OCI-LY3 (cell line): ENCODE measurements at regions not wholly inside any gene's neighbourhood (a gene's known extent, or its start where the extent isn't known, plus 50 kb on each side); places are given as distances from the start of the nearest gene placed in this dataset.

Experiments
- H2AFZ ChIP-seq: fragments of 200-600, 300-600 bp; shearing (Covaris generic); 2 replicates; pipeline ENCODE4 v1.6.0; 2014; ENCODE audit warnings: antibody characterized with exemption, low read depth, low read length
- H3K27ac ChIP-seq: fragments of 200-600, 300-600 bp; sonication (generic); 2 replicates; pipeline ENCODE4 v1.5.1; 2014; ENCODE audit warnings: mild to moderate bottlenecking, low read length, moderate library complexity, mixed read lengths
- H3K27me3 ChIP-seq: fragments of 200-600, 300-600 bp; sonication (generic); 2 replicates; pipeline ENCODE4 v1.6.1; 2014; ENCODE audit warnings: low read depth, low read length, mixed read lengths
- H3K36me3 ChIP-seq: fragments of 200-600, 300-600 bp; sonication (generic); replicated peaks from 2 replicates; pipeline ENCODE3; 2014; ENCODE audit warnings: low read depth, low read length, mixed read lengths
- H3K4me1 ChIP-seq: fragments of 300-600, 200-600 bp; sonication (generic); 2 replicates; pipeline ENCODE4 v1.6.1; 2014; ENCODE audit warnings: low read length, mixed read lengths
- H3K4me2 ChIP-seq: fragments of 200-600, 300-600 bp; sonication (generic); 2 replicates; pipeline ENCODE4 v1.6.1; 2014; ENCODE audit warnings: low read length, mixed read lengths
- H3K4me3 ChIP-seq: fragments of 300-600, 200-600 bp; sonication (generic); 2 replicates; pipeline ENCODE4 v1.5.1; 2014; ENCODE audit warnings: antibody characterized with exemption, mild to moderate bottlenecking, low read length, moderate library complexity
- H3K79me2 ChIP-seq: fragments of 300-600, 200-600 bp; shearing (Covaris generic); 2 replicates; pipeline ENCODE4 v1.6.1; 2014; ENCODE audit warnings: mild to moderate bottlenecking, low read length, mixed read lengths
- H3K9ac ChIP-seq: fragments of 300-600, 200-600 bp; shearing (Covaris generic); 2 replicates; pipeline ENCODE4 v1.6.0; 2014; ENCODE audit warnings: mild to moderate bottlenecking, low read length, moderate library complexity
- H3K9me3 ChIP-seq: fragments of 200-600, 300-600 bp; shearing (Covaris generic); 2 replicates; pipeline ENCODE4 v1.6.1; 2014; ENCODE audit warnings: low read length, mixed read lengths; ENCODE audit not compliant: insufficient read depth
- H4K20me1 ChIP-seq: fragments of 200-600, 300-600 bp; sonication (generic); 2 replicates; pipeline ENCODE4 v1.6.1; 2016; ENCODE audit warnings: low read length, mixed read lengths; ENCODE audit not compliant: insufficient read depth
- CTCF ChIP-seq: fragments of 200-600, 300-600 bp; sonication (generic); IDR thresholded peaks from 2 replicates; pipeline ENCODE4 v1.5.1; 2014; ENCODE audit warnings: antibody characterized with exemption, low read length, low read depth
- EZH2phosphoT487 ChIP-seq: fragments of 200-600 bp; shearing (Covaris generic); IDR thresholded peaks from 2 replicates; pipeline ENCODE4 v1.6.1; 2018; ENCODE audit warnings: antibody characterized with exemption, mixed run types, low read depth

DNA sequence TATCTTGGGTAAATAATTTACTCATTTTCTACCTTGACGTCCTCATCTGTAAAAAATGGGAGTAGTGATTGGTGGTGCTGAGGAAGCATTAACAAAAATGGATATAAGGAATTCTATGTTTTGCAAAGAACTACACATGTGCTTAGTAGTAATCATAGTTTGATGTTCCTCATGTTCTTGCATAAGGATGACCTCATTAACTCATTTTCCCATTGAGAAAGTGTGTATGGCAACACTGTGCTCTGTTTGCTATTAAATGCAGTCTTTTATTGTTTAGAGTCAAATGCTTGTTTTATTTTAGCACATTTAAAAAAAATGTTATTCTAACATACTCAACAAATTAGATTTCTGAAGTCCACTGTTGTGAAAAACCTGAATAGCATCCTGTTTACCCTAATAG is 211.2 kb upstream of the RSPO3 start:
- TF ChIP-seq CTCF (no peak), EZH2phosphoT487 (no peak)
- Histone ChIP-seq H3K9me3 (no peaks in the 10 kb centered on the region), H3K79me2 (no peaks in the 10 kb centered on the region), H4K20me1 (no peaks in the 10 kb centered on the region), H3K4me2 (no peak overlapping the region), H3K9ac (no peak overlapping the region), H3K4me3 (no peak overlapping the region), H2AFZ (no peak overlapping the region), H3K4me1 (no peaks in the 10 kb centered on the region), H3K27ac (no peak overlapping the region), H3K27me3 (no peaks in the 10 kb centered on the region), H3K36me3 (no peaks in the 10 kb centered on the region)

GRCh38 chr6:126907996-126908395 is 210.5 kb upstream of the RSPO3 start:
- no peaks in the 10 kb centered on the region for H3K4me1 ChIP-seq
- no peaks in the 10 kb centered on the region for H3K79me2 ChIP-seq
- H3K9me3 ChIP-seq: no peaks in the 10 kb centered on the region
- H3K27me3 ChIP-seq: no peaks in the 10 kb centered on the region
- H3K36me3 ChIP-seq: no peaks in the 10 kb centered on the region
- no peak overlapping the region for H2AFZ ChIP-seq
- TF ChIP-seq CTCF (no peak), EZH2phosphoT487 (no peak)
- H3K4me3 ChIP-seq: no peak overlapping the region
- no peak overlapping the region for H3K27ac ChIP-seq
- no peaks in the 10 kb centered on the region for H4K20me1 ChIP-seq
- H3K9ac ChIP-seq: no peak overlapping the region
- no peak overlapping the region for H3K4me2 ChIP-seq

DNA sequence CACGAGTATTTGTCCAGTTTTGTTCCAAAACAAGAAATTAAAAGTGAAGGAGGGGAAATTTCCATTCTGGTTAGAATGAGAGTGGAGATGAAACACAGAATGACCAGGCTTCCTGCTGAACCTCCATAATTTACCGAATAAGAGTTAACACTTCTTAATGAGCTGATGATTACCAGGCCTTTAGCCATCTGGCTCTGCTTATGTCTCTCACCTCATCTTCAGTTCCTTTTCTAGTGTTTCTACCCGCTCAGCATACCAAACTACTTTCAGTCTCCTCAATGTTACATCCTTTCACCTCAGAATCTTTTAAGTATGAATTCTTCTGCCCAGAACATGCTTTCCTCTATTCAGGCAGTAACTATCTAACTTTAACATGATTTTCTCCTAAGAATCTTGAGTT is 209.0 kb upstream of the RSPO3 start:
- no peak overlapping the region for H2AFZ ChIP-seq
- no peaks in the 10 kb centered on the region for H3K9me3 ChIP-seq
- H3K4me1 ChIP-seq: no peaks in the 10 kb centered on the region
- no peak overlapping the region for H3K27ac ChIP-seq
- no peaks in the 10 kb centered on the region for H3K79me2 ChIP-seq
- no peaks in the 10 kb centered on the region for H3K27me3 ChIP-seq
- H3K4me2 ChIP-seq: no peak overlapping the region
- TF ChIP-seq EZH2phosphoT487: no peak
- TF ChIP-seq CTCF: no peak
- H3K4me3 ChIP-seq: no peak overlapping the region
- H3K36me3 ChIP-seq: no peaks in the 10 kb centered on the region
- H3K9ac ChIP-seq: no peak overlapping the region
- no peaks in the 10 kb centered on the region for H4K20me1 ChIP-seq

DNA sequence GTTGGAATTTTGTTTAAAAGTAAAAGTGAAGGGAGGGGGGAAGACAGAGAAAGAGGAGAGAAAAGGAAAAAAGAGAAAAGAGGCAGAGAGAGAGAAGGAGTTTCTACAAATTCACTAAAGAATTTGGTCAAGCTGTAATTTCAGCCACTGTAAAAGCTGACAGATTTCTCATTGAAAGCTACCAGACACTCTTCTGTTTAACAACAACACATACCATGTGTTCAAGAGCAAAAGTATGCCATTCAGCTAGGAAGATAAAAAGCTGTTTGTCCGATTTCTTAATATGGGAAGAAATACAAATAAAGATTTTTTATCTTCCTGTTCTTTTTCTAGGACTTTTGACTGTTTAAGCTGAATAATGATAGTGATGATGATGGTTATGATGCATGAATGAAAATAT is 204.8 kb upstream of the RSPO3 start:
- Histone ChIP-seq H3K27ac (no peak overlapping the region), H3K4me2 (no peak overlapping the region), H3K79me2 (no peaks in the 10 kb centered on the region), H3K4me3 (no peak overlapping the region), H3K36me3 (no peaks in the 10 kb centered on the region), H3K9me3 (no peaks in the 10 kb centered on the region), H3K27me3 (no peaks in the 10 kb centered on the region), H3K9ac (no peak overlapping the region), H2AFZ (no peak overlapping the region), H4K20me1 (no peaks in the 10 kb centered on the region), H3K4me1 (no peaks in the 10 kb centered on the region)
- TF ChIP-seq CTCF (no peak), EZH2phosphoT487 (no peak)
